ENCODE measurements at regions not wholly inside any gene's neighbourhood (a gene's known extent, or its start where the extent isn't known, plus 50 kb on each side); places are given as distances from the start of the nearest gene placed in this dataset.

DNA sequence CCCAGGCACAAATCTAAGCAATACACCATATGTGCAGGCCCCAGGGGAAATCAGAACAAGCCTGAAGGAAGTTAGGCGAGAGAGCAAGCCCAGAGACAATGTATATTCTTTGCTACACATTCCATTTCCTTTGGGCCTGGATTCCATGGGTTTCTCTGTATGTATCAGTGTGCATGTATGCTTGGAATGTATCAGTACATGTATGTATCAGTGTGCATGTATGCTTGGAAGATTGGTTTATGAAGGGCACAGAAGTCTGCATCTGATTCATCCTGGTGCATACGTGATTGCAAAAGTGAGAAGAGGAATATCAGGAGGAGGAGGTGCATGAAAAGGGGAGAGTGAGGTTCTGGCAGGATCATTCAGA is 232.6 kb upstream of the ANKRD55 start:
- no peaks in the 10 kb centered on the region for H3K4me1 ChIP-seq
- TF ChIP-seq, protein P1, sequence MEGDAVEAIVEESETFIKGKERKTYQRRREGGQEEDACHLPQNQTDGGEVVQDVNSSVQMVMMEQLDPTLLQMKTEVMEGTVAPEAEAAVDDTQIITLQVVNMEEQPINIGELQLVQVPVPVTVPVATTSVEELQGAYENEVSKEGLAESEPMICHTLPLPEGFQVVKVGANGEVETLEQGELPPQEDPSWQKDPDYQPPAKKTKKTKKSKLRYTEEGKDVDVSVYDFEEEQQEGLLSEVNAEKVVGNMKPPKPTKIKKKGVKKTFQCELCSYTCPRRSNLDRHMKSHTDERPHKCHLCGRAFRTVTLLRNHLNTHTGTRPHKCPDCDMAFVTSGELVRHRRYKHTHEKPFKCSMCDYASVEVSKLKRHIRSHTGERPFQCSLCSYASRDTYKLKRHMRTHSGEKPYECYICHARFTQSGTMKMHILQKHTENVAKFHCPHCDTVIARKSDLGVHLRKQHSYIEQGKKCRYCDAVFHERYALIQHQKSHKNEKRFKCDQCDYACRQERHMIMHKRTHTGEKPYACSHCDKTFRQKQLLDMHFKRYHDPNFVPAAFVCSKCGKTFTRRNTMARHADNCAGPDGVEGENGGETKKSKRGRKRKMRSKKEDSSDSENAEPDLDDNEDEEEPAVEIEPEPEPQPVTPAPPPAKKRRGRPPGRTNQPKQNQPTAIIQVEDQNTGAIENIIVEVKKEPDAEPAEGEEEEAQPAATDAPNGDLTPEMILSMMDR (IDR thresholded peaks at IDR 0.05): no peak
- H3K27me3 ChIP-seq: no peaks in the 10 kb centered on the region
- no peaks in the 10 kb centered on the region for H3K9me3 ChIP-seq
- H3K9ac ChIP-seq (ENCODE audit: low read depth in 2 of 2, low read length in 2 of 2): no peak overlapping the region
- no peak overlapping the region for H3K27ac ChIP-seq
- intact Hi-C loops (cut with DNase I): no loop called here
- no peak overlapping the region for H3K4me3 ChIP-seq
- DNase-seq: no peak
- H3K36me3 ChIP-seq: no peaks in the 10 kb centered on the region

DNA sequence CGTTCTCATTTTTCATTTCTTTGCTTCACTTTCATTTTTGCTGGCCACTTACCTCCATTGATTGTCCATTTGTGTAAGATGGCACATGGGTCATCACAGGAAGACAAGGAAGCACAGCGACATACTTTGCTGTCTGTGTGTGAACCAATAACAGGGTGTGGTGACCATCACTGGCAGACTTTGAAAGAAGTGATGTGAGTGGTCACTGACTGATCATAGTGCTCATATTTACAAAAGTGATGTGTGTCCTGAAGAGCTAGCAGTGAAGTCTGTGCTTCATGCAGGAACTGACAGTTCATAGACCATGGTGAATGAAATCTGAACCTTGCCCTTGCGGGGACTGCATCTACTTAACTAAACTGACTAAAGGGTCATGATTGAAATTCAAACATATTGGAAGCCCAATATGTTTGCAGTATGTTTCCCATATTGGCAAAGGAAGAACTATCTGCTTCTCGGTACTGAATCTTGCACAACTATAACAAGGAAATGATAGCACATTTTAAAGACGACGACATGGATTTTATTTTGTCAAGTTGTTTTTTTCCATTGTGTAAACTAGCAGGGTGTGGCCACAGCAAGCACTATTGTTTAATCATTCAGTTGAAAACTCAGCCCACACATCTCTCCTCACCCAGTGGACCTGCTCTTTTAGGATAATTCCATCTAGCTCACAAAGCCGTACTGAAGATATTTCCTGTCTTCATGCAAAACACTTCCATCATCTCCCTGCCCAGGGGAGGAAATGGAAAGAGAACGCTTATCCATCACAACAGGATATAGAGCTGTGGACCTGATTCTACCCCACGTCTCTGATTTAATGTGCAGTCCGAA is 232.0 kb upstream of the ANKRD55 start:
- no peaks in the 10 kb centered on the region for H3K27me3 ChIP-seq
- intact Hi-C loops (cut with DNase I): no loop called here
- H3K4me3 ChIP-seq: no peak overlapping the region
- TF ChIP-seq, protein P1 (IDR thresholded peaks at IDR 0.05): no peak
- no peak overlapping the region for H3K27ac ChIP-seq
- no peak for DNase-seq
- no peaks in the 10 kb centered on the region for H3K4me1 ChIP-seq
- H3K9ac ChIP-seq (ENCODE audit: low read depth in 2 of 2, low read length in 2 of 2): no peak overlapping the region
- H3K36me3 ChIP-seq: no peaks in the 10 kb centered on the region
- no peaks in the 10 kb centered on the region for H3K9me3 ChIP-seq

DNA sequence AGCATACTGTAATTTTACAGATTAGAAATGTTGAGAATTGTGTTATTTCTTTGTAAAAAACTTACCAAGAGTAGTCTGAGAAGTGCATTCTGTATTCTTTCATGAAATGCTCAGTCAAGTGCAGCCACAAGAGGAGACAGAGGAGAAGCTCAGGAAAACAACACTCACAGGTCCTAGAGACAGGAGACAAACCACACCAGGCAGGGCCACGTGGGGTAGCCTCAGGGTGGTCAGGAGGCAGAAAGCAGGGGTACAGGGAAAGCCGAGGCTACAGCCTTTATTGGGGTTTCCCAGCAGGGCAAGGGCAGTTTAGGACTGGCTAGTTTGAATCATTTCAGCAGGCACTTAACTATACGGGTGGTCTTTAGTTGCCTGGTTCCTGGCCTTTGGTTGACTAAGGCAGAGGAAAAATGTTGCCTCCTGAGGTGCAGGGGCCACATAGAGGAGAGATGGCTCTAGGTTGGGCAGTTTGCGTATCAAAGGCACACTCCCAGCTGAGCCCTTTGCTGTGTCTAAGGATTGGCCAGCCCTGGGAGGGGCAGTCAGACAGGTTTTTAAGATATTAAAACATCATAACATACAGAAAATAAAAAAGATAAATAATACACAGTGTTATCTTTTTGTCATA is 230.9 kb upstream of the ANKRD55 start:
- Histone ChIP-seq H3K36me3 (no peaks in the 10 kb centered on the region), H3K4me1 (no peaks in the 10 kb centered on the region), H3K9me3 (no peaks in the 10 kb centered on the region), H3K27me3 (no peaks in the 10 kb centered on the region), H3K27ac (no peak overlapping the region), H3K9ac (ENCODE audit: low read depth in 2 of 2, low read length in 2 of 2) (no peak overlapping the region), H3K4me3 (no peak overlapping the region)
- TF ChIP-seq, protein P1 (IDR thresholded peaks at IDR 0.05): no peak
- no peak for DNase-seq
- intact Hi-C loops (cut with DNase I): no loop called here

DNA sequence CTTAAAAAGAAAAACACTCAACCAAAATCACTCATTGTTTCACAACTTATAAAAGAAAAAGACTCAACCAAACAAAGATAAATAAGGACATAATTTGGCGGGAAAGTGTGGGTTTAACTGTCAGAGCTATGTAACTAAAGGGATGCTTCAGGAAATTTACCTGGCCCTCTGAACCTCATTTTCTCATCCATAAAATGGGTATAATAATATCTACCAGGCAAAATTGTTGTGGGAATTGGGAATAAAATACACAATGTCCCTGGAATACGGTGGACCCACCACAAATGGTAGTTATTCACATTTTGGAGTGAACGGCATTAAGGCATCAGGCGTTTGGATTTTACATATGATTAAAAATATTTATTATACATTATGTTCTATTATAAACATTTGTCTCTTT is 228.5 kb upstream of the ANKRD55 start:
- DNase-seq: no peak
- no peak overlapping the region for H3K9ac ChIP-seq (ENCODE audit: low read depth in 2 of 2, low read length in 2 of 2)
- H3K4me3 ChIP-seq: no peak overlapping the region
- H3K9me3 ChIP-seq: no peaks in the 10 kb centered on the region
- no peaks in the 10 kb centered on the region for H3K27me3 ChIP-seq
- H3K4me1 ChIP-seq: no peaks in the 10 kb centered on the region
- no peaks in the 10 kb centered on the region for H3K36me3 ChIP-seq
- no peak overlapping the region for H3K27ac ChIP-seq
- TF ChIP-seq, protein P1 (IDR thresholded peaks at IDR 0.05): no peak
- intact Hi-C loops (cut with DNase I): no loop called here

DNA sequence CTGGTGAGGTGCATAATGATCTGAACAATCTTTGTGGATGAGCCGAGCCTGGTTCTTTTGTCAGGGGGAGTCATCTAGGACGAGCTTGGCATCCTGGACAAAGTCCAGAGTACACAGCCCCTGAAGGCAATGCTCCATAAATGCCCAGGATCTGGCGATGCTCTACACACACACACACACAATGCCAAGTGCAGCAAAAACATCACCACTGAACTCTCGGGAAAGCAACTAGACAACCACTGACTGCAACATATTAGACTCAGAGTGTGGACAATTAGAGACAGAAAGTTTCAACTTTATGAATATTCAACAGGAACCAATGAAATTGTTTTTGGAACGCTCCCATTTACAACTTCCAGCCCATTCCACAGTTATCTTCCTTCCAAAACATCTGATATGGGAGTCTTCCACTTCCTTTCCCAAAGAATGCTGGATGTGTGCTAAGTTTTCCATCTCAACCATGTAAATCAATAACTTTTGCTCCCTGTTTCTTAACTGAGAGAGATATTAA is 227.6 kb upstream of the ANKRD55 start:
- Histone ChIP-seq H3K4me3 (no peak overlapping the region), H3K27ac (no peak overlapping the region), H3K4me1 (no peaks in the 10 kb centered on the region), H3K9ac (ENCODE audit: low read depth in 2 of 2, low read length in 2 of 2) (no peak overlapping the region), H3K36me3 (no peaks in the 10 kb centered on the region), H3K27me3 (no peaks in the 10 kb centered on the region), H3K9me3 (no peaks in the 10 kb centered on the region)
- intact Hi-C loops (cut with DNase I): no loop called here
- TF ChIP-seq, protein P1 (IDR thresholded peaks at IDR 0.05): no peak
- DNase-seq: no peak

All from colonic mucosa (tissue), 4 donors.